ENCODE measurements at regions not wholly inside any gene's neighbourhood (a gene's known extent, or its start where the extent isn't known, plus 50 kb on each side); places are given as distances from the start of the nearest gene placed in this dataset.

- TF ChIP-seq GATA2 (IDR thresholded peaks at IDR 0.05; ENCODE audit: insufficient read depth, insufficient read length, low read depth, low read length) = no peak
- TF ChIP-seq MYC (IDR thresholded peaks at IDR 0.05; ENCODE audit: low read depth, low read length) = no peak
- TF ChIP-seq JUN (IDR thresholded peaks at IDR 0.05; ENCODE audit: borderline replicate concordance, insufficient read depth, insufficient read length, low read depth) = no peak
- TF ChIP-seq, protein P1, sequence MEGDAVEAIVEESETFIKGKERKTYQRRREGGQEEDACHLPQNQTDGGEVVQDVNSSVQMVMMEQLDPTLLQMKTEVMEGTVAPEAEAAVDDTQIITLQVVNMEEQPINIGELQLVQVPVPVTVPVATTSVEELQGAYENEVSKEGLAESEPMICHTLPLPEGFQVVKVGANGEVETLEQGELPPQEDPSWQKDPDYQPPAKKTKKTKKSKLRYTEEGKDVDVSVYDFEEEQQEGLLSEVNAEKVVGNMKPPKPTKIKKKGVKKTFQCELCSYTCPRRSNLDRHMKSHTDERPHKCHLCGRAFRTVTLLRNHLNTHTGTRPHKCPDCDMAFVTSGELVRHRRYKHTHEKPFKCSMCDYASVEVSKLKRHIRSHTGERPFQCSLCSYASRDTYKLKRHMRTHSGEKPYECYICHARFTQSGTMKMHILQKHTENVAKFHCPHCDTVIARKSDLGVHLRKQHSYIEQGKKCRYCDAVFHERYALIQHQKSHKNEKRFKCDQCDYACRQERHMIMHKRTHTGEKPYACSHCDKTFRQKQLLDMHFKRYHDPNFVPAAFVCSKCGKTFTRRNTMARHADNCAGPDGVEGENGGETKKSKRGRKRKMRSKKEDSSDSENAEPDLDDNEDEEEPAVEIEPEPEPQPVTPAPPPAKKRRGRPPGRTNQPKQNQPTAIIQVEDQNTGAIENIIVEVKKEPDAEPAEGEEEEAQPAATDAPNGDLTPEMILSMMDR (IDR thresholded peaks at IDR 0.05; ENCODE audit: extremely low read depth in 1 of 2, insufficient read depth in 1 of 2, low read depth in 1 of 2, low read length in 2 of 2) = no peak
- TF ChIP-seq POLR2A (IDR thresholded peaks at IDR 0.05; ENCODE audit: low read depth, low read length) = no peak
- no peak for TF ChIP-seq EZH2 (IDR thresholded peaks at IDR 0.05; ENCODE audit: borderline replicate concordance, low read depth, low read length, severe bottlenecking)
- no peak for TF ChIP-seq POLR2AphosphoS5 (IDR thresholded peaks at IDR 0.05; ENCODE audit: insufficient read depth, low read depth, low read length)
- no peak for TF ChIP-seq MAX (IDR thresholded peaks at IDR 0.05; ENCODE audit: insufficient read depth, insufficient read length)
- TF ChIP-seq FOS (IDR thresholded peaks at IDR 0.05; ENCODE audit: borderline replicate concordance, insufficient read depth, low read length) = no peak
- H3K9me1 ChIP-seq (replicated peaks; ENCODE audit: control insufficient read depth, extremely low read depth, insufficient read depth, low read length) = no peaks in the 10 kb centered on the region
- H3K36me3 ChIP-seq (ENCODE audit: control insufficient read depth in 2 of 2, extremely low read depth in 1 of 2, insufficient read depth in 2 of 2, low read length in 2 of 2) = no peaks in the 10 kb centered on the region
- no peaks in the 10 kb centered on the region for H3K4me1 ChIP-seq (ENCODE audit: control insufficient read depth, extremely low read depth, insufficient read depth, low read length)
- H3K27ac ChIP-seq (ENCODE audit: insufficient read depth, low read depth, low read length) = no peak overlapping the region
- H3K4me3 ChIP-seq (replicated peaks in 1 of 3; ENCODE audit: insufficient read depth in 1 of 3, low read depth in 1 of 3, low read length in 3 of 3) = no peak overlapping the region
- H3K9me3 ChIP-seq (replicated peaks; ENCODE audit: control insufficient read depth, insufficient read depth, low read length) = no peaks in the 10 kb centered on the region
- no peak overlapping the region for H2AFZ ChIP-seq (ENCODE audit: low read depth, low read length)
- intact Hi-C loops (cut with micrococcal nuclease) = no loop called here
- POLR2A ChIA-PET = no interaction called here
- H3K9ac ChIP-seq (replicated peaks; ENCODE audit: extremely low read depth, insufficient read depth, low read length) = no peak overlapping the region
- dilution Hi-C loops (cut with MboI; ENCODE audit: extremely low pct_ligation_motif_present, low sequenced_read_pairs) = no loop called here
- H4K20me1 ChIP-seq (replicated peaks; ENCODE audit: control insufficient read depth, extremely low read depth, insufficient read depth, low read length) = no peaks in the 10 kb centered on the region
- CTCF ChIA-PET = no interaction called here
- H3K4me2 ChIP-seq (ENCODE audit: insufficient read depth, low read length) = no peak overlapping the region
- no peaks in the 10 kb centered on the region for H3K79me2 ChIP-seq (ENCODE audit: control insufficient read depth, insufficient read depth, low read length)
- FAIRE-seq (no peak), DNase-seq (ENCODE audit: low read depth, low spot score) (no peak)
- no TSS peak for BruUV-seq (replicated peaks)
- H3K27me3 ChIP-seq (ENCODE audit: control insufficient read depth in 2 of 2, insufficient read depth in 2 of 2, low read length in 2 of 2) = no peaks in the 10 kb centered on the region
Observed at GRCh38 chr9:653421-653820, 188.1 kb upstream of the DMRT1 start.

All from endothelial cell of umbilical vein (primary cell).